ENCODE measurements at regions not wholly inside any gene's neighbourhood (a gene's known extent, or its start where the extent isn't known, plus 50 kb on each side); places are given as distances from the start of the nearest gene placed in this dataset.

DNA sequence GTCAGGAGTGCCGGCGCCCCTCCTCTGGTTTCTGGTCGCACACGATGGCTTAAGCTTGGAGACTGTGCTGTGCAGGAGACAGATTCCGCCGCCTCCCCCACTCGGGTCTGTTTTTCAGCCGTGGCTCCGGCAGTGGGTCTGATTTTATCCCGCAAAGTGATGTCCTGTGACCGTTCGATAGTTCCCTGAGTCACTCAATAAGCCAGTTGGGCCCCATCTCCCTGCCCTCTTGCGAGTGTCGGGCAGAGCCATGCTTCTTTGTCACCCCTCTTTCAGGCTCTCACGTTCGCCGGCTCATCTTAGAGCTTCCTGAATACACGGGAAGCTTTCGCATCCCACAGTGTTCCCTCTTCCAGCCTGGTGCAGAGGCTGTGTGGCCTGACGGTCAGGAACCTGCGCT is 127.8 kb upstream of the RFLNA start:
- DNase-seq = no peak

- DNase-seq = no peak
These were observed 126.7 kb upstream of the RFLNA start for GRCh38 chr12:124168016-124168786.

GRCh38 chr12:124169577-124170284 is 125.2 kb upstream of the RFLNA start:
- no peak for DNase-seq

DNA sequence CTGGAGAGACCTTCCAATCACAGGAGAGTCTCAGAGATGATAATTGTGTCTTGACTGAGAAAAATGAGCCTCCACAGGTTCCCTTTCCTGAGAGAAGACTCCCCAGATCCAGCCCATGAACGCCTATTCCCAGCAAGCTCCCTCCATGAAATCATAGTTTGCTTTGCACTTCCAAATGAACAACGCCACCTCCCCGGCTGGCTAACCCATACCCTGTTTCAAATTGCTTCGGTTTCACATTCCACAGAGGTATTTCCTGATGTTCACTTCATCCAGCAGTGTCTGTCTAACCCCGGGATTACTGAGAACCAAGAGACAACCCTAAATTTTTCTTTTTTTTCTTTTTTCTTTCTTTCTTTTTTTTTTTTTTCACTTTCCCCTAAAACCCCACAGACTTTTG is 124.1 kb upstream of the RFLNA start:
- no peak for DNase-seq

DNA sequence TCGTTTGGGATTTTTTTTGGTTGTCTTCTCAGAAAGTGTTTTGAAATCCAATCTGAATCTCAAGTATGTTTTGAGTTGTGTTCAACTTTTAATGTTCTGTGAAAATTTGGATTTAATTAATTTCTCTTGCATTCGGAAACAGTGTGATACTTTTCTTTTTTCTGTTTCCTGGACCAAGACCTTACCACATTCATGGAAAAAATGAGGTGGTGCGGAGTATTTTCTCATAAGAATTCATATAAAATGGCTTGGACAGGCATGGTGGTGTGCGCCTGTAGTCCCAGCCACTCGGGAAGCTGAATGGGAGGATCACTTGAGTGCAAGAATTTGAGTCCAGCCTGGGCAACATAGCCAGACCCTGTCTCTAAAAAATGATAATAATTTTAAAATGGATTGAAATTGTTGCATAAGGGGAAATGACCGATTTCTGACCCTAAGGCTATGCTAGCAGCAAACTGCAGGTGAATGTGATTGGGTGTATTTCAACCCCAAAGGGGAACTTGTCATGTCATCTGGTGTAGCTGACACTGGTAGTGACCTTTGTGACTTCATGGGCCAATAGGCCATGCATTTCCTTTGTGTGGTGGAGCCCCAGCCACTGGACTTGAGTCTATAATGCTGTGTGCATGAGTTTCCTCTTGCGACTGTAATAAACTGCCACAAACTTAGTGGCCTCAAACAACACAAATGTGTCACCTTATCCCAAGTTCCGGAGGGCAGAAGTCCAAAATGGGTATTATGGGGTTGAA is 123.5 kb upstream of the RFLNA start:
- no peak for DNase-seq

DNA sequence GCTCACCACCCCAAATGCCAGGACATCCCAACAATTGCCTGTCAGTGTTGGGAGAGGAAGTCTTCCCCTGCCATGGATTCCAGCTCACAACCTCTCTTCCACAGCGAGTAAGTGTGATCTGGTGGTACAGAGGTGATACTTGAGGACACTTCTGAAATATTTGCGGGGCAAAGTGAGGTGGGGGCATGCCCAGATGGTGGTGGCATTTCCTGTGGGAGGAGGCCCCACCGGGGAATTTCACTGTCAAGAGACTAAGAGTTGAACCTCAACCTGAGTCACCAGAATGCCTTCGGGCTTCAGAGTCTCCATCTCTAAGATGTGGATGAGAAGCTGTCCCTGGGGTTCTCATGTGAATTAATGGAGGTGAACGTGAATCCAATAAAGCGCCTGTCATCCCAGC is 122.3 kb upstream of the RFLNA start:
- no peak for DNase-seq

- DNase-seq = no peak
These were observed 121.2 kb upstream of the RFLNA start for GRCh38 chr12:124173692-124174091.

DNA sequence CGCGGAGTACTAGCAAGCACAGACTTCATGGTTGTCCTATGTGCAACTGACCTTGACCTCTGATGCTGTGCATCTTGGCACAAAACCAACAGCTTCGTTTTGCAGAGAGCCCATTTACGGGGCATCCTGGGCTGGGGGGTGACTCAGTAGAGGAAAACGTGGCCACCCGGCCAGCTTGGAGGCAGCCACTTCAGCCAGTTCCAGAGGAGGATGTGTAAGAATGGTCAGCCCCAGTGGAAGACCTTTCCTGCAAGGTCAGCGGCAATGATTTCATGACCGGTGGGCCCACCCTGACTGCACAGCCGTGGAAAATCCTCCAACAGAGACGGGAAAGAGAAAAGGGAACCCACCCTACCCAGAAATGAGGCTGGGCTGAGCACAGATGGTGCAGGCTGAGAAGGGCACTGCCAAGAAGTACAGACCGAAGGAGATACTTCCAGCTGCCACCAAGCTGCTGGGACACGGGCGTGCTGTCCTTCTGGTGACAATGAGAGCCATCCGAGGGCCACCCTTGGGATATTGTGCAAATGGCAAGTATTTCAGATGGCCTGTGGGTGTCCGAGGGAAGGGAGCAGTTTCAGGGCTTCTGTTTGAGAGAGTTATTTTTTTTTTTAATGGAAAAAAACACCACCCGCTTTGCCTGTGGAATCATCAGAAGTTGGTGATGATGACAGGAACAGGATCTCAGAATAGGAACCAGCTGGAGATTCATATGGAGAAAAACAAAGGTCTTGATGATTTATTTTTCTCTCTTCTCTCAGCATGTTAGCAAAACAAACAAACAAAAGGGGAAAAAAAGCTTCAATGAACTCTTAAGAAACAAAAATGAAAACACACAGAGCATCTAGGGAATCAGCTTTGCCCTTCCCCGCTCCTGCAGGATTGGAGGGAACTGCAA is 120.2 kb upstream of the RFLNA start:
- no peak for DNase-seq

DNA sequence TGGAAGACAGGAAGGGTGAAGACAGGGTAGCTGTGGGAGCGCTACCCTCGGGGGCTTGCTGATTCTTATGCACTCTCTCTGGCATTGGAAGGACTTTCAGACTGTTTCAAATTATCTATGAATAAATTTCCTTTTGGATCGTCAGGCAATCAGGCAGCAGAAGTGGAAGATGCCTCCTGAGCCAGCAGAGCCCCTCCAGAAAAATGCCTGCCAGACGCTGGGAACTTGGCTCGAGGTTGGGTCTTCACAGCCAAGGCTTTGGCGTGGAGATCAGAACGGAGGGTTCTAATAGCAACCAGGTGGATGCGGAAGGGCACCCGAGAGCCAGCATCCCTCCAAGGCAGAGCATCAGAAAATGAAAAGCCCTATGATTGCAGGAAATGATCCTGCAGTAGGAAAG is 119.2 kb upstream of the RFLNA start:
- no peak for DNase-seq

DNA sequence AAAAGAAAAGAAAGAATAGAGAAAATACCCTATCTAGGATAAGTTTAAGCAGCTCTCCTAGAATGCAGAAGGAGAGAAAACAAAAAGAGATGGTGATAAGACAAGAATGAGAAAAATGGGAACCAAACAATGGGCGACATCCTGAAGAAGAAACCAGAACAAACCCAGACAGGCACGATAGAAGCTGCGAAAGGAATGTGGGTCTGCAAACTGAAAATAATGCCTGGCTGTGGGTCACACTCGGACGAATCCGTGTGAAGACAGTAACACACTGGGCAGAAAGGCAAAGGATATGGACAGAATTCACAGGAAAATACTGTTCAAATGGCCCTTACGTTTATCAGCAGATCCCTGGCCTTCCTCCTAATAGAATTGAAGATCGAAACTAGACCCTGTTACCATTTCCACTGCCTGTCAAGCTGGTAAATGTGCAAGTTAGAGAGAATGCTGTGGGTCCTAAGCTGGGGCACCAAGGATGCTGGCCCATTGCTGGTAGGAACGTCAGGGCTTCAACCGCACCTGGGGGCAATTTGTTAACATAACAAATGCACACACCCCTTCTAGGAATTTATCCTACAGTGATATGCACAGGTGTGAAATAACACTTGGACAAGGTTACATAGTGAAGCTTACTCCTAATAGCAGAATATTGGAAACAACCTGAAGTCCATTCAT is 117.5 kb upstream of the RFLNA start:
- no peak for DNase-seq

DNA sequence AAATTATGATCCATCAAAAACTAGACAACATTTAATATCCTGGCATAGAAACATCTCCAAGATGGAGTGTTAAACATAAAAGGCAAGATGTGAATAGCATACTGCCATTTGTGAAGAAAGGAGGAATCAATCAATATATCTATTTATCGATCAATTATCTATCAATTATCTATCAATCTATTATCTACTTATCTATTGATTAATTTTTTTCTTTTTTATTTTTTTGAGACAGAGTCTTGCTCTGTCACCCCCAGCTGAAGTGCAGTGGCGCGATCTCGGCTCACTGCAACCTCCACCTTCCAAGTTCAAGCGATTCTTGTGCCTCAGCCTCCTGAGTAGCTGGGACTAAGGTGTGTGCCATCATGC is 117.0 kb upstream of the RFLNA start:
- DNase-seq = no peak

- no peak for DNase-seq
These were observed 114.8 kb upstream of the RFLNA start for GRCh38 chr12:124179936-124180607.

DNA sequence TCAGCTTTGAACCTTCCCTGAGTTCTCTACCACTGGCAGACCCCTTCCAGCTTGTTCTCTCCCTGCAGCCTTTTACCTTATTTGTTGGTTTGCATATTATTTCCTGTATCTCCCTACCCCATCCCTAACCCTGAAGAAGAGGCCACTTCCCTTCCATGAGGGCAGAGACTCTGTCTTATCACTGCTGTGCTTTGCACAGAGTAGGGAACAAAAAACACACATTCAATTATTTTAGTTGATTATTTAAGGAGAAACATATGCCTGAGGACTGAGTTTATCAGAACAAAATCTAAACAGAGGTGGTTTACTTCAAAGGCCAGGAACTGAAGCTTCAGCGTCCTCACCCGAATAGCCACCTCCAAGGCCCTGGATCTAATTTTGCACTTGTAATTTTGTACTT is 111.7 kb upstream of the RFLNA start:
- DNase-seq = no peak

DNA sequence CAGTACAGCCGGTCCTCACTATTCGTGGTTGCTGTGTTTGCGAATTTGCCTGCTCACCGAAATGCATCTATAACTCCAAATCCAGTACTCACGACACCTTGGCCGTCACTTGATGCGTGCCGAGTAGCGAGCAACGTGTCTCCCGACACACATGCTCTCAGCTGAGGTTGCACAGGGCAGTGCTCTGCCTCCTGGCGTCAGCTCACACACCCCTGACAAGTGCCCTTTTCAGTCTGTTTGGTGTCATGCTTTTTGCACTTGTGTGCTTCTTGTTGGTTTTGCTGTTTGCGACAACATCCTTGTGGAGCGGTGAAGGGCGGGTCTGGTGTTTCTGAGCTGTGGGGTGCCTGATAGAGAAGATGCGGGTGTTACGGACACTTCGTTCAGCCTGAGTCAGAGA is 110.4 kb upstream of the RFLNA start:
- no peak for DNase-seq

GRCh38 chr12:124185971-124186686 is 108.8 kb upstream of the RFLNA start:
- no peak for DNase-seq

- DNase-seq = no peak
These were observed 106.8 kb upstream of the RFLNA start for GRCh38 chr12:124188084-124188483.

- no peak for DNase-seq
These were observed 106.1 kb upstream of the RFLNA start for GRCh38 chr12:124188561-124189405.

DNA sequence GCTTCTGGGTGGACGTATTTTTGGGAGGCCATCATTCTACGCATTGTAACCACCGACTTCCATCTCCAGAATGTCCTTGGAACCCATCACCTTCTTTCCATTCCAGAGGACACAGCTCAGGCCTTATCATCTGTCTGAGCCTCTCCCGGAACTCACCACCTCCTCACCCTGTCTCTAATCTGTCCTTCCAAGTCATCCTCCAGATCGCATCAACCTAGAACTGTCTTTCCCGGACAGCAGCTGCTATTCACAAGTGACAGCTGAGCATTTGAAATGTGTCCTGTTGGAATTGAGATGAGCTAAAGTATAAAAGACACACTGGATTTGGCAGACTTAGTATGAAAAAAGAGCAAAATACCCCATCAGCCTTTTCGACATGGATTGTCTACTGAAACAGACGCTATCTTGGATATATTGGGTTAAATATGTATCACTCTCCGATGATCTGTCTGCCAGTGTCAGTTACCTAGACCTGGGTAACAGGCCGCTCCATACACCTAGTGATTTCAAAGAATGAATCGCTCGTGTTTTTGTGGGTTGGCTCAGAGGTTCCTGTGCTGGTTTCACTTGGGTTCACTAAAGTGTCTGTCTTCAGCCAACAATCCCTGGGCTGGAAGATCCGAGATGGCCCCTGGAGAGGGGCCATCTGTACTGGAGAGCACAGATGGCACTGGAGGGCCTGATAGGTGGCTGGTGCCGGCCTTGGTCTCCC is 104.4 kb upstream of the RFLNA start:
- no peak for DNase-seq

DNA sequence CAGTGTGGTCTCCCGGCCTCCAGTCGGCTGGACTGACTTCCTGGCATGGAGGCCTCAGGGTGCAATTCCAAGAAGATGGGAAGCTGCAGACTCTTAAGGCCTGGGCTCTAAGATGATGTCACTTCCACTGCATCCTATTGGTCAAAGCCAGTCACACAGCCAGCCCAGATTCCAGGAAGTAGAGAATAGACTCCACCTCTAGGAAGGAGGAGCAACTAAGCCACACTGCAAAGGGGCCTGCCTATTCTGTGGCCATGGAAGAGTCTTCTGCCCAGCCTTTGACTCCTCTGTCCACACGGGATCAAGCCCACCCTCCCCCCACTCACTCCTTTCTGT is 103.9 kb upstream of the RFLNA start:
- DNase-seq = no peak

- DNase-seq = no peak
These were observed 102.9 kb upstream of the RFLNA start for GRCh38 chr12:124191966-124192365.

Data from stimulated activated CD4-positive, alpha-beta T cell treated with anti-CD3 and anti-CD28 coated beads, Interleukin-4, amount 100 ng/mL, for 4 hours (primary cell).